Liver (tissue), 3 donors: ENCODE measurements at regions not wholly inside any gene's neighbourhood (a gene's known extent, or its start where the extent isn't known, plus 50 kb on each side); places are given as distances from the start of the nearest gene placed in this dataset.

ENCODE experiments used
- EGR1 ChIP-seq, 2 donors: IDR thresholded peaks; 2 replicates each; pipeline ENCODE4 v1.6.1; 2016 to 2018; ENCODE audit warnings: antibody characterized with exemption in 2 of 2, low read depth in 2 of 2
- RAD21 ChIP-seq, 2 donors: IDR thresholded peaks; 2 replicates each; pipeline ENCODE4 v1.6.1; 2016; ENCODE audit warnings: antibody characterized with exemption in 2 of 2, mild to moderate bottlenecking in 2 of 2
- TAF1 ChIP-seq: conservative IDR thresholded peaks from 2 replicates; pipeline ENCODE4 v1.6.1; 2016; ENCODE audit warnings: antibody characterized with exemption, mild to moderate bottlenecking
- TF ChIP-seq, protein P1 (sequence below): fragments of 150-350 bp; IDR thresholded peaks from 2 replicates; pipeline ENCODE4 v1.5.1; 2017; ENCODE audit warnings: improper control_type of control experiment, low read depth, low read length; ENCODE audit not compliant: missing input control
- donor health status: healthy.
- donor health status: healthy.

DNA sequence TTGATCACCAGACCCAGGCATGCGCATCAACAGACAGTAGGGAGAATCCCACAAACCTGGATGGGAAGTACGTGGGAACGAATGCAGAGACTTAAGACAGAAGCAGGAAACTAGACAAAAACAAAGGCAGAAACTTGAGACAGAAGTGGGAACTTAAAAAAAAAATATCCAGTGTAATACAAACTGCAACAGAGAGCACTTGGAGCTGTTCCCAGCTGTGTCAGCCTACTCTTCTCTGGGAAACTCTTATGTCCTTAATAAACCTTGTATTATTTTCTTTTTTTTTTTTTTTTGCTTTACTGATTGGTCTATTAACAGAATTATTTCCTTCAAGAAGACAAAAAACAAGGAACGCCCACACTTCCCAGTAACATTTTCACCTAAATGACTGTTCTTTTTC lies 1818.1 kb upstream of the RAG2 start:
- TF ChIP-seq, protein P1, sequence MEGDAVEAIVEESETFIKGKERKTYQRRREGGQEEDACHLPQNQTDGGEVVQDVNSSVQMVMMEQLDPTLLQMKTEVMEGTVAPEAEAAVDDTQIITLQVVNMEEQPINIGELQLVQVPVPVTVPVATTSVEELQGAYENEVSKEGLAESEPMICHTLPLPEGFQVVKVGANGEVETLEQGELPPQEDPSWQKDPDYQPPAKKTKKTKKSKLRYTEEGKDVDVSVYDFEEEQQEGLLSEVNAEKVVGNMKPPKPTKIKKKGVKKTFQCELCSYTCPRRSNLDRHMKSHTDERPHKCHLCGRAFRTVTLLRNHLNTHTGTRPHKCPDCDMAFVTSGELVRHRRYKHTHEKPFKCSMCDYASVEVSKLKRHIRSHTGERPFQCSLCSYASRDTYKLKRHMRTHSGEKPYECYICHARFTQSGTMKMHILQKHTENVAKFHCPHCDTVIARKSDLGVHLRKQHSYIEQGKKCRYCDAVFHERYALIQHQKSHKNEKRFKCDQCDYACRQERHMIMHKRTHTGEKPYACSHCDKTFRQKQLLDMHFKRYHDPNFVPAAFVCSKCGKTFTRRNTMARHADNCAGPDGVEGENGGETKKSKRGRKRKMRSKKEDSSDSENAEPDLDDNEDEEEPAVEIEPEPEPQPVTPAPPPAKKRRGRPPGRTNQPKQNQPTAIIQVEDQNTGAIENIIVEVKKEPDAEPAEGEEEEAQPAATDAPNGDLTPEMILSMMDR: no peak
- TF ChIP-seq EGR1 (IDR thresholded peaks at IDR 0.05; ENCODE audit: low read depth in 2 of 2): no peak
- TF ChIP-seq TAF1: no peak
- TF ChIP-seq RAD21 (IDR thresholded peaks at IDR 0.05): no peak
